ENCODE measurements at regions not wholly inside any gene's neighbourhood (a gene's known extent, or its start where the extent isn't known, plus 50 kb on each side); places are given as distances from the start of the nearest gene placed in this dataset.
"Not testable (repeated sequence)": the region's sequence is repeated elsewhere in the genome, so short reads cannot be mapped to it uniquely, and the experiment has no call there.

- no peak for DNase-seq (ENCODE audit: low spot score)
- Mint-ChIP-seq H3K36me3 (ENCODE audit: low read depth, unreplicated experiment) (peaks cover 13% of the 10 kb centered on the region), H3K9me3 (ENCODE audit: unreplicated experiment) (peaks cover 42% of the 10 kb centered on the region), H3K4me3 (ENCODE audit: unreplicated experiment) (no peak overlapping the region), H3K27ac (ENCODE audit: unreplicated experiment) (no peak overlapping the region), H3K4me1 (ENCODE audit: unreplicated experiment) (no peaks in the 10 kb centered on the region), H3K27me3 (ENCODE audit: unreplicated experiment) (peaks cover 1% of the 10 kb centered on the region)
- TF ChIP-seq CTCF (IDR thresholded peaks at IDR 0.05; ENCODE audit: unreplicated experiment): no peak
These were observed 90.8 kb upstream of the TMEM132D start for GRCh38 chr12:129994634-129995033.

- H3K4me1 Mint-ChIP-seq (ENCODE audit: unreplicated experiment): no peaks in the 10 kb centered on the region
- H3K4me3 Mint-ChIP-seq (ENCODE audit: unreplicated experiment): no peak overlapping the region
- no peak for TF ChIP-seq CTCF (IDR thresholded peaks at IDR 0.05; ENCODE audit: unreplicated experiment)
- peaks cover 8% of the 10 kb centered on the region for H3K36me3 Mint-ChIP-seq (ENCODE audit: low read depth, unreplicated experiment)
- H3K27me3 Mint-ChIP-seq (ENCODE audit: unreplicated experiment): peaks cover 1% of the 10 kb centered on the region
- no peak for DNase-seq (ENCODE audit: low spot score)
- H3K9me3 Mint-ChIP-seq (ENCODE audit: unreplicated experiment): peaks cover 36% of the 10 kb centered on the region
- H3K27ac Mint-ChIP-seq (ENCODE audit: unreplicated experiment): no peak overlapping the region
These were observed 93.4 kb upstream of the TMEM132D start for GRCh38 chr12:129997239-129997638.

GRCh38 chr12:130004310-130004877, 100.6 kb upstream of the TMEM132D start:
- H3K4me1 Mint-ChIP-seq (ENCODE audit: unreplicated experiment); H3K4me3 Mint-ChIP-seq (ENCODE audit: unreplicated experiment); H3K27me3 Mint-ChIP-seq (ENCODE audit: unreplicated experiment); H3K27ac Mint-ChIP-seq (ENCODE audit: unreplicated experiment); DNase-seq (ENCODE audit: low spot score): not testable (repeated sequence)
- peaks cover 12% of the 10 kb centered on the region for H3K36me3 Mint-ChIP-seq (ENCODE audit: low read depth, unreplicated experiment)
- H3K9me3 Mint-ChIP-seq (ENCODE audit: unreplicated experiment): peaks cover 42% of the 10 kb centered on the region

- no peak for TF ChIP-seq CTCF (IDR thresholded peaks at IDR 0.05; ENCODE audit: unreplicated experiment)
- Mint-ChIP-seq H3K9me3 (ENCODE audit: unreplicated experiment) (peaks cover 39% of the 10 kb centered on the region), H3K4me3 (ENCODE audit: unreplicated experiment) (no peak overlapping the region), H3K27me3 (ENCODE audit: unreplicated experiment) (peaks cover 6% of the 10 kb centered on the region), H3K4me1 (ENCODE audit: unreplicated experiment) (no peaks in the 10 kb centered on the region), H3K27ac (ENCODE audit: unreplicated experiment) (no peak overlapping the region), H3K36me3 (ENCODE audit: low read depth, unreplicated experiment) (peaks cover 16% of the 10 kb centered on the region)
- DNase-seq (ENCODE audit: low spot score): no peak
These were observed 103.9 kb upstream of the TMEM132D start for GRCh38 chr12:130007771-130008170.

GRCh38 chr12:130008241-130008640, 104.4 kb upstream of the TMEM132D start:
- Mint-ChIP-seq H3K4me1 (ENCODE audit: unreplicated experiment) (no peaks in the 10 kb centered on the region), H3K27me3 (ENCODE audit: unreplicated experiment) (peaks cover 6% of the 10 kb centered on the region), H3K36me3 (ENCODE audit: low read depth, unreplicated experiment) (peaks cover 16% of the 10 kb centered on the region), H3K4me3 (ENCODE audit: unreplicated experiment) (no peak overlapping the region), H3K9me3 (ENCODE audit: unreplicated experiment) (peaks cover 39% of the 10 kb centered on the region), H3K27ac (ENCODE audit: unreplicated experiment) (no peak overlapping the region)
- no peak for DNase-seq (ENCODE audit: low spot score)
- no peak for TF ChIP-seq CTCF (IDR thresholded peaks at IDR 0.05; ENCODE audit: unreplicated experiment)

Measured in endothelial cell (in vitro differentiated cells).